ENCODE measurements at regions not wholly inside any gene's neighbourhood (a gene's known extent, or its start where the extent isn't known, plus 50 kb on each side); places are given as distances from the start of the nearest gene placed in this dataset.

DNA sequence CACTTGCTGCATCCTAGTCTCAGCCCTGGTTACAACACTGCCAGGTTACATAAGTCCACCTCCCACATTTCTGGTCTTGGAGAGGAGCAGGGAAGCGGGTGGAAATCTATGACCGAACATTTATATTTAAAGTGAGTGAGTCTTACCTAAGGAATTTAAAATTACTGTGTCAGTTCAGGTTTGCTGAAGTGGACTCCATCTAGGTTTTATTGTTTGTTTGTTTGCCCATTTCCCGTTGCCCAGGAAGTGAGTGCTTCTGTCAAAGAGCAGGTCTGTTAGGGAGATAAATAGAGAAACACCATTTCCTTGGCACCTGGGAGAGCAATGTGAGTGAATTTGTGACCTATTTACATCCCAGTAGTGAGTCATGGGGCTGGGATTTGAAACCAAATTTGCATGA lies 179.5 kb downstream of the KIF4B start:
- Histone ChIP-seq H3K9ac (ENCODE audit: low read length) (no peak overlapping the region), H3K27ac (ENCODE audit: low read depth, low read length) (no peak overlapping the region), H3F3A (ENCODE audit: insufficient read depth) (no peaks in the 10 kb centered on the region), H3K4me2 (ENCODE audit: low read depth, low read length, poor library complexity, severe bottlenecking) (no peak overlapping the region), H3K4me3 (ENCODE audit: insufficient read depth, low read length, poor library complexity, severe bottlenecking) (no peak overlapping the region), H3K79me2 (ENCODE audit: insufficient read depth, low read length) (no peaks in the 10 kb centered on the region), H2AFZ (ENCODE audit: low read depth, low read length, severe bottlenecking) (no peak overlapping the region), H3K9me3 (ENCODE audit: insufficient read depth, low read length) (no peaks in the 10 kb centered on the region), H3K36me3 (ENCODE audit: low read length) (no peaks in the 10 kb centered on the region), H4K20me1 (ENCODE audit: low read depth, low read length) (no peaks in the 10 kb centered on the region), H3K9me2 (replicated peaks; ENCODE audit: insufficient read depth, low read length) (no peaks in the 10 kb centered on the region), H3K27me3 (ENCODE audit: low read length) (no peaks in the 10 kb centered on the region)
- TF ChIP-seq EZH2phosphoT487 (conservative IDR thresholded peaks at IDR 0.05; ENCODE audit: low read length): no peak
- TF ChIP-seq, protein P1, sequence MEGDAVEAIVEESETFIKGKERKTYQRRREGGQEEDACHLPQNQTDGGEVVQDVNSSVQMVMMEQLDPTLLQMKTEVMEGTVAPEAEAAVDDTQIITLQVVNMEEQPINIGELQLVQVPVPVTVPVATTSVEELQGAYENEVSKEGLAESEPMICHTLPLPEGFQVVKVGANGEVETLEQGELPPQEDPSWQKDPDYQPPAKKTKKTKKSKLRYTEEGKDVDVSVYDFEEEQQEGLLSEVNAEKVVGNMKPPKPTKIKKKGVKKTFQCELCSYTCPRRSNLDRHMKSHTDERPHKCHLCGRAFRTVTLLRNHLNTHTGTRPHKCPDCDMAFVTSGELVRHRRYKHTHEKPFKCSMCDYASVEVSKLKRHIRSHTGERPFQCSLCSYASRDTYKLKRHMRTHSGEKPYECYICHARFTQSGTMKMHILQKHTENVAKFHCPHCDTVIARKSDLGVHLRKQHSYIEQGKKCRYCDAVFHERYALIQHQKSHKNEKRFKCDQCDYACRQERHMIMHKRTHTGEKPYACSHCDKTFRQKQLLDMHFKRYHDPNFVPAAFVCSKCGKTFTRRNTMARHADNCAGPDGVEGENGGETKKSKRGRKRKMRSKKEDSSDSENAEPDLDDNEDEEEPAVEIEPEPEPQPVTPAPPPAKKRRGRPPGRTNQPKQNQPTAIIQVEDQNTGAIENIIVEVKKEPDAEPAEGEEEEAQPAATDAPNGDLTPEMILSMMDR (IDR thresholded peaks at IDR 0.05; ENCODE audit: insufficient read depth, low read length, poor library complexity, severe bottlenecking): no peak

- H3K36me3 ChIP-seq (ENCODE audit: low read length): no peaks in the 10 kb centered on the region
- H3K9me3 ChIP-seq (ENCODE audit: insufficient read depth, low read length): no peaks in the 10 kb centered on the region
- no peaks in the 10 kb centered on the region for H3K27me3 ChIP-seq (ENCODE audit: low read length)
- no peaks in the 10 kb centered on the region for H3K79me2 ChIP-seq (ENCODE audit: insufficient read depth, low read length)
- H3K27ac ChIP-seq (ENCODE audit: low read depth, low read length): no peak overlapping the region
- no peak overlapping the region for H3K4me2 ChIP-seq (ENCODE audit: low read depth, low read length, poor library complexity, severe bottlenecking)
- H3F3A ChIP-seq (ENCODE audit: insufficient read depth): no peaks in the 10 kb centered on the region
- TF ChIP-seq, protein P1 (IDR thresholded peaks at IDR 0.05; ENCODE audit: insufficient read depth, low read length, poor library complexity, severe bottlenecking): no peak
- no peak for TF ChIP-seq EZH2phosphoT487 (conservative IDR thresholded peaks at IDR 0.05; ENCODE audit: low read length)
- H3K9me2 ChIP-seq (replicated peaks; ENCODE audit: insufficient read depth, low read length): no peaks in the 10 kb centered on the region
- H3K4me3 ChIP-seq (ENCODE audit: insufficient read depth, low read length, poor library complexity, severe bottlenecking): no peak overlapping the region
- no peak overlapping the region for H2AFZ ChIP-seq (ENCODE audit: low read depth, low read length, severe bottlenecking)
- H3K9ac ChIP-seq (ENCODE audit: low read length): no peak overlapping the region
- H4K20me1 ChIP-seq (ENCODE audit: low read depth, low read length): no peaks in the 10 kb centered on the region
Observed at GRCh38 chr5:155193483-155194107, 180.0 kb downstream of the KIF4B start.

GRCh38 chr5:155200608-155201007 lies 187.1 kb downstream of the KIF4B start:
- Histone ChIP-seq H4K20me1 (ENCODE audit: low read depth, low read length) (no peaks in the 10 kb centered on the region), H3K36me3 (ENCODE audit: low read length) (no peaks in the 10 kb centered on the region), H2AFZ (ENCODE audit: low read depth, low read length, severe bottlenecking) (no peak overlapping the region), H3K79me2 (ENCODE audit: insufficient read depth, low read length) (no peaks in the 10 kb centered on the region), H3K27ac (ENCODE audit: low read depth, low read length) (no peak overlapping the region), H3K27me3 (ENCODE audit: low read length) (no peaks in the 10 kb centered on the region), H3K4me2 (ENCODE audit: low read depth, low read length, poor library complexity, severe bottlenecking) (no peak overlapping the region), H3K4me3 (ENCODE audit: insufficient read depth, low read length, poor library complexity, severe bottlenecking) (no peak overlapping the region), H3K9me2 (replicated peaks; ENCODE audit: insufficient read depth, low read length) (no peaks in the 10 kb centered on the region), H3K9me3 (ENCODE audit: insufficient read depth, low read length) (no peaks in the 10 kb centered on the region), H3K9ac (ENCODE audit: low read length) (no peak overlapping the region), H3F3A (ENCODE audit: insufficient read depth) (no peaks in the 10 kb centered on the region)
- TF ChIP-seq EZH2phosphoT487 (conservative IDR thresholded peaks at IDR 0.05; ENCODE audit: low read length): no peak
- TF ChIP-seq, protein P1 (IDR thresholded peaks at IDR 0.05; ENCODE audit: insufficient read depth, low read length, poor library complexity, severe bottlenecking): no peak
